HEK293T (cell line): ENCODE measurements at regions not wholly inside any gene's neighbourhood (a gene's known extent, or its start where the extent isn't known, plus 50 kb on each side); places are given as distances from the start of the nearest gene placed in this dataset.

ENCODE experiments used
- CTCF ChIA-PET: fragments of 350-600 bp; formaldehyde crosslinking; extraction: SDS; loops from one replicate; lab custom pipeline; 2021; ENCODE audit warnings: antibody characterized with exemption, inconsistent platforms; lab: Yijun Ruan, JAX
- POLR2A ChIA-PET: fragments of 350-600 bp; formaldehyde crosslinking; extraction: SDS; loops from one replicate; lab custom pipeline; 2020; ENCODE audit warnings: antibody characterized with exemption, inconsistent platforms; lab: Yijun Ruan, JAX
- DNase-seq: peaks from one replicate; pipeline ENCODE4 v3.0.0; 2012; ENCODE audit warnings: mixed read lengths; ENCODE audit errors: extremely low spot score
- ARNT ChIP-seq: fragments of 450-650 bp; IDR thresholded peaks from 2 replicates; pipeline ENCODE4 v1.6.1; 2017; ENCODE audit warnings: mild to moderate bottlenecking
- BHLHE40 ChIP-seq: fragments of 450-650 bp; IDR thresholded peaks from 2 replicates; pipeline ENCODE4 v1.6.1; 2016; ENCODE audit warnings: mild to moderate bottlenecking, moderate library complexity, borderline replicate concordance
- CTBP1 ChIP-seq: fragments of 450-650 bp; IDR thresholded peaks from 2 replicates; pipeline ENCODE4 v1.6.1; 2016; ENCODE audit warnings: borderline replicate concordance
- ELF4 ChIP-seq: fragments of 450-650 bp; IDR thresholded peaks from 2 replicates; pipeline ENCODE4 v1.6.1; 2017; ENCODE audit warnings: antibody characterized with exemption
- FOXA1 ChIP-seq: fragments of 450-650 bp; IDR thresholded peaks from 2 replicates; pipeline ENCODE4 v1.6.1; 2016; ENCODE audit warnings: mild to moderate bottlenecking
- FOXK2 ChIP-seq: fragments of 450-650 bp; IDR thresholded peaks from 2 replicates; pipeline ENCODE4 v1.6.1; 2016; ENCODE audit warnings: mild to moderate bottlenecking
- FOXM1 ChIP-seq: fragments of 450-650 bp; IDR thresholded peaks from 2 replicates; pipeline ENCODE4 v1.6.1; 2017; ENCODE audit warnings: mild to moderate bottlenecking, borderline replicate concordance
- HDGF ChIP-seq: fragments of 450-650 bp; IDR thresholded peaks from 2 replicates; pipeline ENCODE4 v1.6.1; 2017; ENCODE audit warnings: antibody characterized with exemption, borderline replicate concordance
- L3MBTL2 ChIP-seq: fragments of 450-650 bp; conservative IDR thresholded peaks from 2 replicates; pipeline ENCODE4 v1.6.1; 2016; ENCODE audit warnings: mild to moderate bottlenecking
- LEF1 ChIP-seq: fragments of 450-650 bp; IDR thresholded peaks from 2 replicates; pipeline ENCODE4 v1.6.1; 2017; ENCODE audit warnings: mild to moderate bottlenecking, borderline replicate concordance
- NFRKB ChIP-seq: fragments of 450-650 bp; IDR thresholded peaks from 2 replicates; pipeline ENCODE4 v1.6.1; 2016; ENCODE audit warnings: mild to moderate bottlenecking, moderate library complexity
- PKNOX1 ChIP-seq: fragments of 450-650 bp; IDR thresholded peaks from 2 replicates; pipeline ENCODE4 v1.6.1; 2016
- SP1 ChIP-seq: fragments of 450-650 bp; IDR thresholded peaks from 2 replicates; pipeline ENCODE4 v1.6.1; 2017
- SUZ12 ChIP-seq: fragments of 450-650 bp; IDR thresholded peaks from 2 replicates; pipeline ENCODE4 v1.6.1; 2016; ENCODE audit warnings: mild to moderate bottlenecking
- TARDBP ChIP-seq: fragments of 450-650 bp; IDR thresholded peaks from 2 replicates; pipeline ENCODE4 v1.6.1; 2016
- ZNF384 ChIP-seq: fragments of 450-650 bp; IDR thresholded peaks from 2 replicates; pipeline ENCODE4 v1.6.1; 2016

DNA sequence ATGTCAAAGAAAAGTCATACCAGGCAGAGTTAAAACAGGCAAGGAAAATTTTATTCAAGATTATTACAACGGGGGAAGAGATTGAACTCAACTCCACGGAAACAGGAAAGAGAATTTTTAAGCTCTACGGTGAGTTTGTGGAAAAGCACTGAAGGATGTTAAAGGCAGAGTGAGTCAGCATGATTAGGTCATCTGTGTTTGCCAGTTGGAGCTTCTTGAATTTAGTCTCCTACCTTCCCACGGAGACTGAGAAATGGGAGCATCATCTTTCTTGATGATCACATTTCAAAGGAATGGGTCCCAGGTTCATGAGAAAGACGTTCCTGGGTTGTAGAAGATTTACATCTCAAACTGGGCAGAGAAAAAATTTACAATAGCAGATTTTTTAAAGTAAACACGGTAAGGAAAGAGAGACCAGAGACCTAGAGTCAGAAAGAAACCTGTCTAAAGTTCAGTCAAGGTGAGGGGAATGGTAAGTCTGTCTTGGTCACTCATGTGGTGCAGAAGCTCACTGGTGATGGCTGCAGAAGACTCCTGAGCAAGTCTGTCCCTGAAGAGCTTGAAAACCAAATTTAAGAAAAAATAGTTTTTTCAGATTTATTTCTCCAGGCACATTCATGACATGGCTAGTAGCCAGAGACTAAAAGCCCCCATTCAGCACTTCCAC lies 516.9 kb upstream of the LRRN3 start:
- POLR2A ChIA-PET = no interaction called here
- CTCF ChIA-PET = no interaction called here
- no peak for TF ChIP-seq SP1
- TF ChIP-seq LEF1 = no peak
- no peak for TF ChIP-seq ARNT
- no peak for TF ChIP-seq NFRKB
- no peak for TF ChIP-seq FOXA1
- no peak for TF ChIP-seq PKNOX1
- TF ChIP-seq FOXK2 = no peak
- no peak for TF ChIP-seq ELF4
- no peak for TF ChIP-seq SUZ12
- no peak for TF ChIP-seq HDGF
- TF ChIP-seq TARDBP = no peak
- no peak for TF ChIP-seq ZNF384
- DNase-seq = no peak

DNA sequence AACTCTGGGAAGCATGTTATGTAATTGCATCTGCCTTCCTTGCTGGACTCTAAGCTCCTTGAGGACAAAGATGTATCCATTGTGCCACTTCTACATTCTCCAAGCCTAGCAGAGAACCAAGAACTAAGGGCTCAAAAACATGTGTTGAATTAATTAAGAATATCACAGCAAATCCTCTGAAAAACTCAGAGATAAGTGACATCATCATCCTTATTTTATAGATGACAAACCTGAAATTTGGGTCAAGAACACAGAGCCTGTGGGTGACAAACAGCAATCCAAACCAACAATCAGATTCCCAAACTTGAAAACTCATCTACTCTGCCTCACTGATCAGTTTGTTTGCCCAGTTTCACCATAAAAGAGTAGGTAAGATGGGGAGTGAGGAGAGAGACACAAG lies 503.6 kb upstream of the LRRN3 start:
- ChIA-PET CTCF (no interaction called here), POLR2A (no interaction called here)
- no peak for TF ChIP-seq CTBP1
- TF ChIP-seq FOXK2 = no peak
- no peak for TF ChIP-seq SUZ12
- TF ChIP-seq ARNT = no peak
- no peak for DNase-seq

DNA sequence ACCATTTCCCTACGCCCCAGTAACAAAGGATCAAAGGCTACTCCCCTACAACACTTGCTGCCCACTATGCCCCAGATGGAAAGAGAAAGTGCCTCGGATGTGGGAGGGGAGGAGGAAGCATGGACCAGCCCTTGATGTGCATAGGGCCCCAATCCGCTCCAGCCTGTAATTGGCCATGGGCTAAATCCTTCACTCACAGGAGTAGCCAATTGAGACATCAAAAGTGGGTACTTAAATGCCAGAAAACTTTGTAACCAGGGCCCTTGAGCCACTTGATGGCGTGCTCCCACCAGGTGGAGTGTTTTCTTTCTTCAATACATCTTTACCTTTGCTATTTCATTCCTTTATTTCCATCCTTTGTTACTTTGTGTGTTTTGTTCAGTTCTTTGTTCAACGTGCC lies 500.5 kb upstream of the LRRN3 start:
- TF ChIP-seq NFRKB (no peak), PKNOX1 (no peak), TARDBP (no peak), SP1 (no peak), FOXK2 (no peak), FOXA1 (no peak), FOXM1 (no peak), ELF4 (no peak), CTBP1 (no peak), BHLHE40 (no peak), ZNF384 (no peak), L3MBTL2 (no peak), ARNT (no peak), SUZ12 (no peak)
- POLR2A ChIA-PET = no interaction called here
- CTCF ChIA-PET = interaction anchor here (0.6 kb wide), 1 partner anchor 1184 kb away, joined by 3 read pairs; no protein-coding TSS in a partner anchor
- no peak for DNase-seq

- TF ChIP-seq FOXK2 = no peak
- TF ChIP-seq HDGF = no peak
- no peak for TF ChIP-seq BHLHE40
- no peak for TF ChIP-seq L3MBTL2
- no peak for TF ChIP-seq ARNT
- TF ChIP-seq SP1 = no peak
- TF ChIP-seq CTBP1 = no peak
- no peak for TF ChIP-seq PKNOX1
- no peak for TF ChIP-seq FOXA1
- TF ChIP-seq SUZ12 = no peak
- TF ChIP-seq ZNF384 = no peak
- no peak for TF ChIP-seq NFRKB
- TF ChIP-seq LEF1 = no peak
- ChIA-PET POLR2A (no interaction called here), CTCF (interaction anchor here (1.0 kb wide), 1 partner anchor 189 kb away, joined by 3 read pairs; no protein-coding TSS in a partner anchor)
Measured at GRCh38 chr7:110591341-110591740, 499.6 kb upstream of the LRRN3 start.

GRCh38 chr7:110592557-110592956 lies 498.4 kb upstream of the LRRN3 start:
- no peak for DNase-seq
- no peak for TF ChIP-seq FOXA1
- POLR2A ChIA-PET = no interaction called here
- CTCF ChIA-PET = no interaction called here

More at GRCh38 chr7:110591341-110591740, 499.6 kb upstream of the LRRN3 start:
- DNase-seq = no peak

GRCh38 chr7:110593355-110593754 lies 497.6 kb upstream of the LRRN3 start:
- CTCF ChIA-PET = no interaction called here
- POLR2A ChIA-PET = no interaction called here
- no peak for DNase-seq
- no peak for TF ChIP-seq BHLHE40
- TF ChIP-seq LEF1 = no peak
- TF ChIP-seq ELF4 = no peak
- no peak for TF ChIP-seq CTBP1
- no peak for TF ChIP-seq ZNF384

DNA sequence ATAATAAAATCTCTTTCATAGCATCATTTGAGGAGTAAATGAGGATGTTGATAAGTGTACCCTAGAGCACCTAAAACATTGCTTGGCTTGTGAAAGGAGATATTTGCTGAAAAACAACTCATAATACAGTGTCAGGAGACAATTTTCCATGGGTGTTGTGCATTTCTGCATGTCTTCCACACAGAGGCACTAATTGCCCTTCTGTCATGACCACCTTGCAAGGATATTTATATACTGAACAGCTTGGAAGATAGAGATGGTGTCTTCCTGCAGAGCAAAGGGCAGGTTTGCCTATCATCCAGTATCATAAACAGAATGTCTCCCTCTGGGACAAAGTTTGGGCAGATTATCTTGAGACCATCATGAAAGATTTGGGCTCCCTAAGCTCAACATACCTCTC lies 495.2 kb upstream of the LRRN3 start:
- ChIA-PET POLR2A (no interaction called here), CTCF (no interaction called here)
- DNase-seq = no peak
- no peak for TF ChIP-seq LEF1
- TF ChIP-seq ELF4 = no peak
- TF ChIP-seq NFRKB = no peak
- TF ChIP-seq PKNOX1 = no peak
- TF ChIP-seq TARDBP = no peak
- no peak for TF ChIP-seq BHLHE40
- TF ChIP-seq SP1 = no peak
- no peak for TF ChIP-seq L3MBTL2
- no peak for TF ChIP-seq FOXA1
- no peak for TF ChIP-seq FOXM1
- no peak for TF ChIP-seq FOXK2
- no peak for TF ChIP-seq ARNT
- TF ChIP-seq SUZ12 = no peak
- TF ChIP-seq HDGF = no peak
- TF ChIP-seq ZNF384 = no peak
- no peak for TF ChIP-seq CTBP1
